GM19035 (cell line): ENCODE measurements at regions not wholly inside any gene's neighbourhood (a gene's known extent, or its start where the extent isn't known, plus 50 kb on each side); places are given as distances from the start of the nearest gene placed in this dataset.
"Not testable (repeated sequence)": the region's sequence is repeated elsewhere in the genome, so short reads cannot be mapped to it uniquely, and the experiment has no call there.

ENCODE experiments used
- ATAC-seq: cut with Tn5 transposase; IDR thresholded peaks from one replicate; pipeline ENCODE4 v1.9.1; 2021; ENCODE audit not compliant: unreplicated experiment

DNA sequence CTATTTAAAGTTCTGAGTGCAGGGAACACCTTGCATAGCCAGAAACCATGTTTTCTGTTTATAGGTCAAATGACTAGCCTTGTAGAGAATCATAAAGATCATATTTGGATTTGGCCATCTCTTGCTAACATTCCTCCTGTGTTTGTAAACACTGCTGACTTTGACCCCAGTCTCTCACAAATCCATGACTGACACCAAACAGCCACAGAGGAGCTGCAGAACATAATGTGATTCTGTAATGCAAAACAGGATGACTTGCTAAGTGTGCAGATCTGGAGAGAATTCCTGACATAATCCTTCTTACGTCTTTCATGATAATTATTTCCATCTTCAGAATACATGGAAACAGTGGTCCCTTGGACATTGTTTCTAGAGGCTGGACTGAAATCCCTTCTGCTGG is 211.8 kb downstream of the BMP4 start:
- no peak for ATAC-seq

DNA sequence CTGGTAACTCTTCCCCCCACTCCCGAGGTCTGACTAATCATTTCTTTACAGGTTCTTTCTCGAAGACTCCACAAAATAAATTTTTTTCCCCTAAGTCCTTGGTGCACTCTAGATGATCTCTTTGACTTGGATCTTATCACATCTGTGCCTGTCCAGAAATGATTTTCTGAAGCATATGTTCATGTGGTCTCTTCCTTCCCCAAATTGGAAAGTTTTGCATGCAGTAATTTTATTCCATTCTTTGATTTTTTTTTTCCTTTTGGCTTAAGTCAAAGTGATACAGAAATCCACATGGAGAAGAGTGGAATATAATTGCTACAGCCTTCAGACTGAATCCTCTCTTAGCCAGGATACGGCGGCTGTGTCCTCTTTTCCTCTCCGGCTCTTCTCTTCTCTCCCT is 213.3 kb downstream of the BMP4 start:
- no peak for ATAC-seq

DNA sequence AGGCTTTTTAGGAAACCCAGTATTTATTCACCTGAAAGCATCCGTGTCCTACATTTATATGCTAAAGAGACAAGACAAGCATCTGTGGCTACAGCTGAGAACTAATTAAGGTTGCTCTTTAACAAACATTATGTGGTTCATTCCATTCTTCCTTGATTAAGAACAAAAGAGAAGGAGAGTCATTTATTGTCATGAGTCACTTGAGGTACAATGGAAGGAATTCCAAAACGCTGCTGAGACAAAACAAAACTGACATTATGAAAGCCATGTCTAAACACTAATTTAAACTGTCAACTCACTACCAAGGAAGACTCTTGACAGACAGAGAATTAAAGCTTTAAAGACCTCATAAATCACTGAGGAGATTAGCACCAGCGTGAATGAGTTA is 214.4 kb downstream of the BMP4 start:
- ATAC-seq: no peak

DNA sequence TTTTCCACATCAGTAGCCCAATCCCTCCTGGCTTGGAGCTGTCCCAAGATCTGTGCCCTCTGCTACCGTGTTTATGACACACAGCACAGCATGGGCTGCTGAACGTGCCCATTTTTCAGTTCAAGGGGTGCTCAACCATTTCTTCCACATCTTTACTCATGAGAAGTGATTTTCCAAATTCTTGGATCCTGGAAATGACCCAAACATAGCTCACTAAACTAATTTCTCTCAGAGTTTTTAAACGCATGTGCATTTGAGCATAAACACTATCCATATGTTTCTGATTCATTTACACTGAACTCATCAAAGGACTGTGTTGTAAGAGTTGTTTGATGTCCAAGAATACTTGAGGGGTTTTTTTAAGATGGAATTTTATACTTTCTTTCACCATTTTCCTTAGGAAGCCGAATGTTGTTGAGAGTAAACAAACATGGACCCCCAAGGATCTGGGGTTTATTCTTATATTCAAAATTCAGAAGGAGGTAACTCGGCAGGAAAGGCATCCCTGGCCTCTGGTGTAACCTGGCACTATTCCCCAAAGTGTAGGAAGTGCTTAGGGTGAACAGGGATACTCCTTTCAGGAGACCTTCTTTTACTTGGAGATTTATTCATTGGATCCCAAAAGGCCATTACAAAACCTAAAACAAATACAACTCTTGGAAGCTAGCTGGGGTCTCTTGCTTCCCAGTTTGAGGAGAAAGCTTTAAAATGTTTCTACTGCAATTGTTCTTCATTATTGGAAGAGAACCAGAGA is 215.0 kb downstream of the BMP4 start:
- ATAC-seq: no peak

DNA sequence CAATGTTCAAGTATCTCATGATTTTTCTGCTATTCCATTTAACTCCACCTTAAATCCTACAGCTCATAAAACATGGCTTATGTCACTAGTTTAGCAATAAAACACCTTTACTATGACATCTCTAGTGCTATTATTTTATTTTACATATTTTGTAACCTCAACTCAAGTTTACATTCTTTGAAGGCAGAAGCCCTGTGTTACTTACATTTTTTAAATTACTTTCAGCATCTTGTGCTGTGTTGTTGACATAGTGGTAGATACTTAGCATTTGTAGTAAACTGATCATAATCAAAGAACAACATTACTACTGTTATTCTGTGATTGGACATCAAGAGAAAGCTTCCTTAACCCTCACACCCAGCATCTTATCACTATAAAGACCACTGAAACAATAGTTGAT is 216.1 kb downstream of the BMP4 start:
- ATAC-seq: no peak

DNA sequence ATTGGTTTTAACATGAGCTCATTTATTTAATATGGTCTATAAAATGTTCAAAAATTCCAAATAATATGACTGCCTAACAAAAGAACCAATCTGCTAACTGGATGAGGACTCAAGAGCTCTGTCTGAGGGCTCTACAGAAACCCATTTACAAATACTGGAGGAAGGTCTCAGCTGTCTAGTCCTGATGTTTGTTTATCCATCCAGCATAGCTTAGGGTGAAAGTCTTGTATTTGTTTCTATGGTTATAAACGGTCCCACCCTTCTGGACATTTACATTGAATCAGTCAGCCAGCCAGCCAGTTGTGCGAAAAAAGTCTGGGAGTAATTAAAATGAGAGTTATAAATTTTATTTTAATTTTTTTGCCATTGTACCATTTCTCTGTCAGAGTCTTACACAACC is 220.7 kb downstream of the BMP4 start:
- ATAC-seq: no peak

DNA sequence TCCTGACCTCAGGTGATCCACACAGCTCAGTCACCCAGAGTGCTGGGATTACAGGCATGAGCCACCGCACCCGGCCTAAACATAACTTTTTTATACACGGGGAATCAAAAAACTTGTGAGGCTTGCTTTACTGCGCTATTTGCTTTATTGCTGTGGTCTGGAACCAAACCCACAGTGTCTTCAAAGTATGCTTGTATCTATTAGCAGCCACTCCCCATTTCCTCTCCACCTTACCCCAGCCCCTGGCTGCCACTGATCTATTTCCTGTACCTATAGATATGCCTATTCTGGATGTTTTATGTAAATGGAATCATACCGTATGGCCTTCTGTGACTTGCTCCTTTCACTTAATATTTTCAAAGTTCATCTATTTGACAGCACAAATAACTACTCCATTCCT is 233.4 kb downstream of the BMP4 start:
- ATAC-seq: no peak

DNA sequence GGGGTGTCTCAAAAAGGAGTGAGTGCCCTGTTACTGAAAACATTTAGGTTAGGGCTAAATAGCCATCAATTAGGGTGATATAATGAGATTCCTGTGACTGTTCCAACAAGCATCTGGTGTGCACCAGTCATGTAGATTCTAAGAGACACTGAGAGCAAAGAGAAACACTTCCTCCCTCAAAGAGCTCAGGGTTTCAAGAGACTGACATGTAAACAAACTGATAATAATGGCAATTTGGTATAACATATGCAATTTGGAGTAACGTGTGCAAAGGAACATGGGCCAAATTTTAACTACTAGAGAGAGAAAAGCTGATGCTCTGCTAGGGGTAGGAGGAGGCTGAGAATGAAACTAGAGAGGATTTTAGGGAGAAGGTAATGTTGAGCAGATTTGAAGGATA is 237.1 kb downstream of the BMP4 start:
- no peak for ATAC-seq

DNA sequence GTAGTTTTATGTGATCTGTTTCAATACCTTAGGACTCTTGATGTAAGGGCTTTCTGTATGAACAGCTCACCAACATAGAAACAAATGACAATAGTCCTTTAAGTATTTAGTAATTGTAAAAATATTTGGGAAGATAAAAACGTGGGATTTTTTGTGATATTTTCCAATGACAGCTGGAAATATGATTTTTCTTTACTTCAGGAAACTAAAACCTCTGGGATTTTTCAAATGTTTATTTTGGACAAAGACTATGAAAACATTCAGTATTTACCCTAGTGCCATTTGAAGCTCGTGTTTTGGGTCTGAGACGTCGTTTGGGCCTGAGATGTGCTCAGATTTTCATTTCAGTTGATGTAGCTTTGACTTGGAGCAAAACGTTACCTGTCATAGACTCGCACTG is 240.0 kb downstream of the BMP4 start:
- ATAC-seq: no peak

DNA sequence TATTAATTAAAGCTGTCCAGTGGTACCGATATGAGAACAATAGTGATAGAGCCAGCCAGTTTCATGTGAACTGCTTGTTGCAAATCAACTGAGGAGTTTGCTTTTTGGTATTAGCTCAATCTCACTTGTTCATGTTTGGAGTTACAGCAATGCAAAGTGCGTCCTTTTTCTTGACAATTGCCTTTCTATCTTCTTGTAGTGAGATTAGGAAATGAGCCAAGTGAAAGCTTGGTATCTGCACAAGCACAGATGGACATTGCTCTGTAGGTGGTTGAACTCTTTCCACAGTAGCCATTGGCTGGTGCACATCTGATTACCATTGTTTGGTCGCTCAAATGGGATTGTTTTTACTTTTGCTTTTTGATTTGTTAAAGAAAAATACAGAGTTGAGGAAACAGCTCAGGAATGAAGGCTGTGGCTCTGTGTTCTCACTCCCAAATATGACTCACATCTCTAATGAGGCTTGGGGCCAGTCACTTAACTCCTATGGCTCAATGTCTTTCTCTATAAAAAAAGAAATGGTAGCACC is 241.4 kb downstream of the BMP4 start:
- no peak for ATAC-seq

DNA sequence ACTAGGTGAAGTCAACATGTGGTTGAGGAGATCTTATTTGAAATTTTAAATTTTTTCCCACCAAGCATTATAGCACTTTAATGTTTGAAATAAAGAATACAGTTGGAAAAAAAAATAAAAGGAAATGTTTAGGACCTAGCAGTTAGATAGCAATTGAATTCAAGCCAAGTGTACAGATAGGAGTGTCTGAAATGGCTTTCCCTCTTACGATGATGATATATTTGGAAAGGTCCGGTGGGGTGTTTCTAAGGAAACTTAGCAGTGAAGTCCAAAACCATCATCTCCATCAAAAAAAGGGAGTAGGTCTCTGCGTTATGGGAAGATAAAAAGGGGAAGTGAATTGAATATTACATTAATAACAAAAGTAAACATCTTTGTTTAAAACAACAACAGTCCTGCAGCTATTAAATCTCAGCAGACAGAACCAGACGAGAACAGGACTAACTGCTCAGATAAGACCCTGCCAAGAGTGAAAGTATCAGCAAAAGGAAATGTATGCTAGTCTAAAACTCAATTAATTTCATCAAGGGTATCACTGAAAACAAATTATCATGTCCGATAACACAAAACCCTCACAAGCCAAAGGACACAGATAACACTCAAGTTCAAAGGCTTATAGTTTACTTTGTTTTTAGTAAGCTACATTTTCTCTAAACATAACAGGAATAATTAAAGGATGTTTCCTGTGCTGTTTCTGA is 242.0 kb downstream of the BMP4 start:
- no peak for ATAC-seq

DNA sequence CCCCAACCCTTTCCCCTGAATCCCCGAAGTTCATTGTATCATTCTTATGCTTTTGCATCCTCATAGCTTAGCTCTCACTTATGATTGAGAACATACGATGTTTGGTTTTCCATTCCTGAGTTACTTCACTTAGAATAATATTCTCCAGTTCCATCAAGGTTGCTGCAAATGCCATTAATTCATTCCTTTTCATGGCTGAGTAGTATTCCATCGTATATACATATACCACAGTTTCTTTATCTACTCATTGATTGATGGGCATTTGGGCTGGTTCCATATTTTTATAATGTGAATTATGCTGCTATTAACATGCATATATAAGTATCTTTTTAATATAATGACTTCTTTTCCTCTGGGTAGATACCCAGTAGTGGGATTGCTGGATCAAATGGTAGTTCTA is 243.7 kb downstream of the BMP4 start:
- ATAC-seq: not testable (repeated sequence)

DNA sequence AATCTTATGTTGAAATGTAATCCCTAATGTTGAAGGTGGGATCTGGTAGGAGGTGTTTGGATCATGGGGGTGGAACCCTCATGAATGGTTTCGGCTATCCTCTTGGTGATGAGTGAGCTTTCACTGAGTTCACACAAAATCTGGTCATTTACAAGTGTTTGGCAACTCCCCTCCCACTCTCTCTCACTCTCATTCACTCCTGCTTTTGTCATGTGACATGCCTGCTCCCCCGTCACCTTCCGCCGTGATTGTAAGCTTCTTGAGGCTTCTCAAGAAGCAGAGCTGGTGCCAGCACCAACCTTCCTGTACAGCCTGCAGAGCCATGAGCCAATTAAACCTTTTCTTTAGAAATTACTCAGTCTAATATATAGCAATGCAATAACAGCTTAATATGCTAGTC is 245.4 kb downstream of the BMP4 start:
- ATAC-seq: no peak

DNA sequence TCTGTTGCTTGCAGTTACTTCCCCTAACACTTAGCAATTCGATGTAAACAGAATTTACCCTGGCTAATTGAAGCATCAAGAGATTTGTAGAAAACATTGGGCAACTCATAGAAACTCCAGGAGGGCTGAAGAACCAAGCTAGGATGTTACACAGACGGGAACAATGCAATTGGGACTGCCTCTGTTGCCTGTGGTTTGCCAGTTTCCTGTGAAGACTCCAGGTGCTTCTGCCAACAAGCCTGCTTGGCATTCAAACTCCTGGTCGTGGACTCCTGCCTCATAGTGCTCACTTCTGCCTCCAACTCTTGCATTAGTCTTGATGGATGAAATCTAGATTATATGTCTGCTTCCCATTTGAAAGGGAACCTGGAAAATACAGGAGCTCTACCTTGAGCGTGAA is 246.0 kb downstream of the BMP4 start:
- ATAC-seq: no peak

DNA sequence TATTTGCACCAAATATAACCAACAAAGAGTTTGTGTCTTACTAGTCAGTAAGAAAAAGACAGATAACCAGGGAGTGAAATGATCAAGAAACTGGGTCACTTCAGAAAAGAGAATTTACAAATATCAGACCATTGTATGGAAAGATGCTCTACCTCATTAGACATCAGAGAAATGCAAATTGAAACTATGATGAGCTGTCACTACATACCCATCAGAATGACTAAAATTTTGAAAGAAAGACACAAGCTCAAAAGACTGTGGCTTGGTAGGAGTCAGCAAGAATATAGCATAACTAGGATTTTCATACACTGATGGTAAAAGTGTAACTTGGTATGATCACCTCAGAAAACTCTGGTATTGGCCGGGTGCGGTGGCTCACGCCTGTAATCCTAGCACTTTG is 247.2 kb downstream of the BMP4 start:
- no peak for ATAC-seq

DNA sequence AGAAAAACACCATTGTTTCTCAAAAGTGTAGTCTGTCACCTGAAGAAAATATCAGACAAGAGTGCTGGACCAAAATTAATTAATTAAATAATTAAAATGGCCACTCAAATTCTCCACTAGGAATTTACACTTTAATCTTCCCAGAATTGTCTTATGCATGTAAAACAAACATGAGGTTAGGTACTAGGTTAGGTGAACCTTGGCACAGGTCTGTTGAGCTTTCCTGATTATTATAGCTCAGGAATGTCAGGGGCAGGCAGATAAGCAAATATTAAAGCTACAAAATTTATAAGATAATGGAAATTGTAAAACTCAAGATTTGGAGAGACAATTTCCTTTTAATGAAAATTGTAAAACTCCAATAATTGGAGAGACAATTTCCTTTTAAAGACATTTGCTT is 253.2 kb downstream of the BMP4 start:
- ATAC-seq: no peak

DNA sequence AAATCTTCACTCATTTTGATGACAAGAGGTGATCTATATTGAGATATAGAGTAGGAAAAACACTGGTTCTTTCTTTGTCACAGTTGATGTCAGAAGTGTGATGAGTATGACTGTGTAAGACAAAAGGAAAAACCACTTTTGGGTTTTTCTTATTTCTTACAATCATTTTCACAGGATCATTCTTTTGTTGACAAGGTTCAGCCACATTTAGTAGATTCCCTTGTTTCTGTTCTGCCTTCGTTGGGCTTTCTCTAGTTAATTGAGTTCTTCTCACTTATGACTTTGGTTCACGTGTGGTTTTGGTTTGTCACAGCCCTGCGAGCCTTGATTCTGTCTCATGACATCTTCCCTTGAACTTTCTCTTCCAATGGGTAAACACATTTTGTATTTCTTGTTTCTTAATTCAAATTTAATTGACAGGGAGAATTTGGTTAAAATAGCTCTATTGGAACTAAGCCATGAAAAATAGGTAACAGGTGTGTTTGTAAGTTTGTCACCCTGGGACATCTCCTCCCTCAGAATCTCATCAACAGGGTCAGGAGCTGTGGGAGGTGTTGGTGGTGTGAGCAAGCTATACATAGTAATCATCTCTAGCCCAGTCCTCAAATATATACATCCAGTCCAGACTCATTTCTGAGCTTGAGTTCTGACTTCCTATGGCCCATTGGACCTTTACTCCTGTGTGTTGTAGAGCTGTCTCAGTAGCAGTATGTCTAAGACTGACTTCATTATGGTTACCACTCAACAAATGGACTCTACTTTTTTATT is 255.3 kb downstream of the BMP4 start:
- ATAC-seq: no peak

DNA sequence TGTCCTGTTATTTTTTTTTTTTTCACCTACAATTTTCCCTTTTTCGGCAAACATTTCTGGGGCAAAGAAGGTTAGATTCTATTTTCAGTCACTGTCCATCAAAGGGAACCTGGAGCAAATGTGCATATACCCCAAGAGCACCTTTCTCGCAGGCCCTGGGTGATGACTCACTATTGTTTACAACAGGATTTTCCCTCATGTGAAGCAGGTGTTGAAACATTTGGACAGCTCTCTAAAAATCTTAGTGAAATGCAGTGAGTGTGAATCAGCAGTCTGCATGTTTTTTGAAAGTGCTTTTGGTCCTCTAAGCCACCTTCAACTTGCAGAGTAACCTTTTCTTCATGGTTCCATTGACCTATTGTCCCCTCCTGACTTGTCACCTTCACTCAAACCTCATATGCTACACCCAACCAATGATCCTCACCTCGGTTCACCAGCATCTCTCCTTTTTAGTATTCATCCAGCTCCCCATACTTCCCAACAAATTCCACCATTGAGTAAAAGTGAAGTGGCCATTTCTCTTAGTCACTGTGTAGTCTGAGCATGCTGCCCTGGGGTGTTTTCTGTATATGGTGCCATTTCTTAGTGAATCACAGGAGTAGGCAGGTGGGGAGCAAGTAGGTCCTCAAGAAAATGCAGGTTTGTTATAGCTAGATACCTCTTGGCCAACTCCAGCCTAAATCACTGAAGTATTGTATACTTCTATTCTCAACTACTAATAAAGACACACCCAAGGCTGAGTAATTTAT is 260.2 kb downstream of the BMP4 start:
- ATAC-seq: no peak

DNA sequence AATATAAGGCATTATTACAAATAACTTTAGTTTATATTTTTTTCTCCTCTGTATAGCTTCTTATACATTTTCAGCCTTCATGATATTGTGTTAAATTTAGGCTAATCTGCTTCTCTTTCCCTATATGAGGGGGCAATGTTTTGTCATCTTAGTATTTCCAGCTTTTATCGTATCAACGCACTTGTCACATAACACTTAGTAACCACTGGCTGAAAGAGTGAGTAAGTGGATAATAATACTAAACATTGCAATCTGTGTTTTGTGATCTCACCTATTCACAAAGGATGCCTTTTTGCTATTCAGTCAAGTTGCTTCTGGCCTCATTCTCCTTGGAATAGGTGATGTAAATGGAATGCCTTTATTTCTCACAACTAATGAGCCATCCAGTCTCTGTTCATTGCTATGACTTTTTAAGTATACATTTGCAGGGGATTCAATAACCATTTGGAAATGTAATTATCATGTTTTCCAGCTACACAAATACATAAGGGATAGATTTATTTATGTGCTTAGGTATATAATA is 260.9 kb downstream of the BMP4 start:
- ATAC-seq: no peak

DNA sequence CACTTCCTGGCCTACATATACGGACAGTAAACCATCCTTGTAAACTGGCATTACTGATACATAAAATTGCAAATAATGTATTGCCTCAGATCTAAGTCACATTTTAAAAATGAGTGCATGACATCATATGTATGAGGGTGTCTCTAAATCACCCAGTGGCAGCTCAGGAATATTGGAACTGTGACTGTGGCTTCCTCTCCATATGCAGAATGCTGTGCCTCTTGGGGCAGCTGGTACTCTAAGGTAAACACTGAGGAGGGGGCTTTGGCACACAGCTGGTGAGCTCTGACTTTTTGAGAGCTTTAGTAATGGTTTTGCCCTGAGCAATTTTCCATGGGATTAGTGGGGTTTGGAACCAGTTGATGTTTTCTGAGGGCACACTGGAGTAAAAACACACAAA is 263.7 kb downstream of the BMP4 start:
- ATAC-seq: no peak

DNA sequence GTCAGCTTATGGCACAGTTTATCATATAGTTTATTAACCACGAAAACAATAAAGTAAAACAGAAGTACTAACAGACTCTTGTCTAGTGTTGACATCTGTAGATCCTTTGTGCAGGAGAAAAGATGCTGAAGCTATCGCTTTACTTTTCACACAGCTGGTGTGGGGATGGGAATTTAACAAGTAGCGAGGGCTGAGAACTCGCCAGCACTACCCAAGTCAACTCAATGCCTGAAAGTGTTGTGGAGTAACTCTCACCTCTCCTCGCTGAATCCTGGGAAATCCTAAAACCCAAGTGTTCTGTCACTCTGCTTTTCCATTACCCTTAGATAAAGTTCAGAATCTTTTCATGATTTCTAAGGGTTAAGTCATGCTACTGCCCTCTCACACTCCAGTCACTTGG is 264.2 kb downstream of the BMP4 start:
- no peak for ATAC-seq
